ENCODE measurements at regions not wholly inside any gene's neighbourhood (a gene's known extent, or its start where the extent isn't known, plus 50 kb on each side); places are given as distances from the start of the nearest gene placed in this dataset.

- no peak for DNase-seq (ENCODE audit: low read depth)
- TF ChIP-seq CTCF (conservative IDR thresholded peaks at IDR 0.05; ENCODE audit: control insufficient read depth, insufficient read depth, low read depth, low read length): no peak
- H3K4me3 ChIP-seq (ENCODE audit: control insufficient read depth, low read depth, low read length): no peak overlapping the region
Observed at GRCh38 chr17:34773036-34773435, 188.2 kb downstream of the CCT6B start.

DNA sequence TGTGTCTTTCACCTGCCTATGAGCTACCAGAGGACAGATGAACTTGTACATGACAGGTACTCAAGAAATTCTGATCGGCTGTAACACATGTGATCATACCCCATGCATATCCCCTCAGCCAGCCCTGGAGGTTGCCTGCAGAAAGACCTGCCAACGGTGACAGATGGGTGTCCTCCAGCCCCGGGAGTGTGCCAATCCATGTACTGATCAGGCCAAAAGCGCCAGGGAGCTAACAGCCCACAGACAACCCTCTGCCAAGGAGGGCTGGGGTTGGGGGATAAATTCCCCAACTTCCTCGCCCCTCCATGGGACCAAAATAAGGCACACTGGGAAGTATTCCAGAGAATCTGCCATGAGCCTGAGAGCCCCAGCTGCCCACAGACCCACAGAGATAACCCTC, 189.4 kb downstream of the CCT6B start:
- no peak for DNase-seq (ENCODE audit: low read depth)
- no peak overlapping the region for H3K4me3 ChIP-seq (ENCODE audit: control insufficient read depth, low read depth, low read length)
- TF ChIP-seq CTCF (conservative IDR thresholded peaks at IDR 0.05; ENCODE audit: control insufficient read depth, insufficient read depth, low read depth, low read length): no peak

GRCh38 chr17:34770586-34770985, 190.7 kb downstream of the CCT6B start:
- no peak overlapping the region for H3K4me3 ChIP-seq (ENCODE audit: control insufficient read depth, low read depth, low read length)
- no peak for DNase-seq (ENCODE audit: low read depth)
- TF ChIP-seq CTCF (conservative IDR thresholded peaks at IDR 0.05; ENCODE audit: control insufficient read depth, insufficient read depth, low read depth, low read length): no peak

GRCh38 chr17:34769899-34770298, 190.5 kb downstream of the TMEM132E start:
- DNase-seq (ENCODE audit: low read depth): no peak
- no peak for TF ChIP-seq CTCF (conservative IDR thresholded peaks at IDR 0.05; ENCODE audit: control insufficient read depth, insufficient read depth, low read depth, low read length)
- H3K4me3 ChIP-seq (ENCODE audit: control insufficient read depth, low read depth, low read length): no peak overlapping the region

GRCh38 chr17:34769049-34769448, 189.7 kb downstream of the TMEM132E start:
- no peak for DNase-seq (ENCODE audit: low read depth)
- TF ChIP-seq CTCF (conservative IDR thresholded peaks at IDR 0.05; ENCODE audit: control insufficient read depth, insufficient read depth, low read depth, low read length): no peak
- H3K4me3 ChIP-seq (ENCODE audit: control insufficient read depth, low read depth, low read length): no peak overlapping the region

DNA sequence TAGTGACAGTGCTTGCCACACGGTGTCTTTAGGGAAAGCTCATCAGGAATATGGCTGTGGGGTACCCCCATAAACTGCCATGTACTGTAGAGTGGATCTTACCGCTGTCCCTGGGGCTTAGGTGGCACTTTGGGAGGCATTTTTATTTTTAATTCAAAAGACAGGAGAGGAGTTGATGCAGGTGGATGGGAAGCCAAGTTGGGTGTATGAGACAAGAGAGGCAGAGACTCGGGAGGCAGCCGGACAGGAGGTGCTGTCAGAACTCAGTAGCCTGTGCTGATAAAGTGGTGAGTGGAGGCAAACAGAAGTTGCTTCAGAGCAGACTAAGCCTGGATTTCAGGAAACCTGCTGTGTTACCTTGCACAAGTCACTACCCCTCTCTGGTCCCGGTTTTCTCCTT, 185.9 kb downstream of the TMEM132E start:
- no peak for TF ChIP-seq CTCF (conservative IDR thresholded peaks at IDR 0.05; ENCODE audit: control insufficient read depth, insufficient read depth, low read depth, low read length)
- H3K4me3 ChIP-seq (ENCODE audit: control insufficient read depth, low read depth, low read length): no peak overlapping the region
- DNase-seq (ENCODE audit: low read depth): no peak

DNA sequence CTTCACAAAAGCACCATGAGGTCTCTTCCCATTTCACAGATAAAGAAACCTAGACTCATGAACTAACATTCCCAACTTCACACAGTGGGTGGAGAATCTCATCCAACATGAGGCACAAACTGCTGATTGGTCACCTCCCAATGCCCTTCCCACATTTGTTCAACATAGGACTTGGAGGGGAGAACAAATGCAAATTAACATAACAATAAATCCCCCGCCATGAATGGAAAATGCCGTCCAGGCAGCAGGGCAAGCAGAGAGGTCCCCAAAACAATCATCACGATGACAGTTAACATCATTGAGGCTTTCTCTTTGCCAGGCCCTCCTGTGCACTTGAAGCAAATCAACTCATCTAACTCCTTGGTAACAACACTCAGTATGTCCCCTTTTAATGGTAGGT, 185.3 kb downstream of the TMEM132E start:
- no peak overlapping the region for H3K4me3 ChIP-seq (ENCODE audit: control insufficient read depth, low read depth, low read length)
- no peak for TF ChIP-seq CTCF (conservative IDR thresholded peaks at IDR 0.05; ENCODE audit: control insufficient read depth, insufficient read depth, low read depth, low read length)
- no peak for DNase-seq (ENCODE audit: low read depth)

All from fibroblast of mammary gland (primary cell).